Vagina (tissue), 2 donors: ENCODE measurements at regions not wholly inside any gene's neighbourhood (a gene's known extent, or its start where the extent isn't known, plus 50 kb on each side); places are given as distances from the start of the nearest gene placed in this dataset.

Source experiments
- CTCF ChIP-seq, 3 experiments: fragments of 450-650 bp in 2 of 3; fragments of 200-600 bp in 1 of 3; sonication (generic) in 1 of 3; IDR thresholded peaks; one replicate each; pipeline ENCODE4 v1.5.1; 2017 to 2019; ENCODE audit warnings: antibody characterized with exemption in 3 of 3, mild to moderate bottlenecking in 2 of 3, moderate library complexity in 2 of 3
- POLR2A ChIP-seq, 2 donors: fragments of 450-650 bp; IDR thresholded peaks; one replicate each; pipeline ENCODE4 v1.6.1; 2017; ENCODE audit warnings: antibody characterized with exemption in 2 of 2, mild to moderate bottlenecking in 2 of 2, moderate library complexity in 2 of 2

GRCh38 chr16:60484901-60485300 is 1551.3 kb downstream of the CDH8 start:
- TF ChIP-seq CTCF (IDR thresholded peaks at IDR 0.05) (no peak), POLR2A (IDR thresholded peaks at IDR 0.05) (no peak)
